ENCODE measurements at regions not wholly inside any gene's neighbourhood (a gene's known extent, or its start where the extent isn't known, plus 50 kb on each side); places are given as distances from the start of the nearest gene placed in this dataset.

- TF ChIP-seq POLR2A (IDR thresholded peaks at IDR 0.05) (no peak), EP300 (IDR thresholded peaks at IDR 0.05) (no peak), POLR2AphosphoS5 (IDR thresholded peaks at IDR 0.05) (no peak)
- TF ChIP-seq, protein P1, sequence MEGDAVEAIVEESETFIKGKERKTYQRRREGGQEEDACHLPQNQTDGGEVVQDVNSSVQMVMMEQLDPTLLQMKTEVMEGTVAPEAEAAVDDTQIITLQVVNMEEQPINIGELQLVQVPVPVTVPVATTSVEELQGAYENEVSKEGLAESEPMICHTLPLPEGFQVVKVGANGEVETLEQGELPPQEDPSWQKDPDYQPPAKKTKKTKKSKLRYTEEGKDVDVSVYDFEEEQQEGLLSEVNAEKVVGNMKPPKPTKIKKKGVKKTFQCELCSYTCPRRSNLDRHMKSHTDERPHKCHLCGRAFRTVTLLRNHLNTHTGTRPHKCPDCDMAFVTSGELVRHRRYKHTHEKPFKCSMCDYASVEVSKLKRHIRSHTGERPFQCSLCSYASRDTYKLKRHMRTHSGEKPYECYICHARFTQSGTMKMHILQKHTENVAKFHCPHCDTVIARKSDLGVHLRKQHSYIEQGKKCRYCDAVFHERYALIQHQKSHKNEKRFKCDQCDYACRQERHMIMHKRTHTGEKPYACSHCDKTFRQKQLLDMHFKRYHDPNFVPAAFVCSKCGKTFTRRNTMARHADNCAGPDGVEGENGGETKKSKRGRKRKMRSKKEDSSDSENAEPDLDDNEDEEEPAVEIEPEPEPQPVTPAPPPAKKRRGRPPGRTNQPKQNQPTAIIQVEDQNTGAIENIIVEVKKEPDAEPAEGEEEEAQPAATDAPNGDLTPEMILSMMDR (IDR thresholded peaks at IDR 0.05): no peak
Measured at GRCh38 chr13:109883181-109884180, 97.1 kb upstream of the IRS2 start.

Measured in gastroesophageal sphincter (tissue), 3 donors.